ENCODE measurements at regions not wholly inside any gene's neighbourhood (a gene's known extent, or its start where the extent isn't known, plus 50 kb on each side); places are given as distances from the start of the nearest gene placed in this dataset.

DNA sequence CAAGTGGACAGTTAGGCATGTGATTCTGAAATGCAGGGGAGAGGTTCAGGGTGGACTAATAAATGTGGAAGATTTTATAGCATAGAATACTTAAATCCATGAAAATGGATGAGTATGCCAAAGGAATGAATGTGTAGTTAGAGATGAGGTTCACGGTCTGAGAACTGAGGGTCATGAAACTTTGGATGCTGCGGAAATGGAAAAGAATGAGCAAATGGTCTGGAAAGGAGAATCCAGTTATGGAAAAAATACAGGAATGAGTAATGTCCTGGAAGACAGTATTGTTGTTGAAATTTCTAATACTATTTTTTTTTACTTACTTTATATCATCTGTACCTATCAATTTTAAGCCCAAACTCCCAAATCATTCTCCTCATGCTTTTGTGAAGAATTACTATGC lies 2369.4 kb downstream of the MAT2B start:
- CTCF ChIA-PET: interaction anchor here (0.7 kb wide), 1 partner anchor 1678 kb away, joined by 4 read pairs; no protein-coding TSS in a partner anchor
- Mint-ChIP-seq H3K4me1 (ENCODE audit: insufficient read depth, unreplicated experiment) (no peaks in the 10 kb centered on the region), H3K27me3 (ENCODE audit: insufficient read depth, unreplicated experiment) (no peaks in the 10 kb centered on the region), H3K9me3 (ENCODE audit: unreplicated experiment) (no peaks in the 10 kb centered on the region), H3K4me3 (ENCODE audit: unreplicated experiment) (no peak overlapping the region), H3K27ac (ENCODE audit: low read depth, unreplicated experiment) (no peak overlapping the region), H3K36me3 (ENCODE audit: insufficient read depth, unreplicated experiment) (no peaks in the 10 kb centered on the region)
- TF ChIP-seq, protein P1, sequence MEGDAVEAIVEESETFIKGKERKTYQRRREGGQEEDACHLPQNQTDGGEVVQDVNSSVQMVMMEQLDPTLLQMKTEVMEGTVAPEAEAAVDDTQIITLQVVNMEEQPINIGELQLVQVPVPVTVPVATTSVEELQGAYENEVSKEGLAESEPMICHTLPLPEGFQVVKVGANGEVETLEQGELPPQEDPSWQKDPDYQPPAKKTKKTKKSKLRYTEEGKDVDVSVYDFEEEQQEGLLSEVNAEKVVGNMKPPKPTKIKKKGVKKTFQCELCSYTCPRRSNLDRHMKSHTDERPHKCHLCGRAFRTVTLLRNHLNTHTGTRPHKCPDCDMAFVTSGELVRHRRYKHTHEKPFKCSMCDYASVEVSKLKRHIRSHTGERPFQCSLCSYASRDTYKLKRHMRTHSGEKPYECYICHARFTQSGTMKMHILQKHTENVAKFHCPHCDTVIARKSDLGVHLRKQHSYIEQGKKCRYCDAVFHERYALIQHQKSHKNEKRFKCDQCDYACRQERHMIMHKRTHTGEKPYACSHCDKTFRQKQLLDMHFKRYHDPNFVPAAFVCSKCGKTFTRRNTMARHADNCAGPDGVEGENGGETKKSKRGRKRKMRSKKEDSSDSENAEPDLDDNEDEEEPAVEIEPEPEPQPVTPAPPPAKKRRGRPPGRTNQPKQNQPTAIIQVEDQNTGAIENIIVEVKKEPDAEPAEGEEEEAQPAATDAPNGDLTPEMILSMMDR (IDR thresholded peaks at IDR 0.05; ENCODE audit: unreplicated experiment): no peak
- POLR2A ChIA-PET: no interaction called here
- no peak for DNase-seq (ENCODE audit: unreplicated experiment)
- no TSS peak for BruUV-seq (replicated peaks)
- intact Hi-C loops (cut with micrococcal nuclease): no loop called here

DNA sequence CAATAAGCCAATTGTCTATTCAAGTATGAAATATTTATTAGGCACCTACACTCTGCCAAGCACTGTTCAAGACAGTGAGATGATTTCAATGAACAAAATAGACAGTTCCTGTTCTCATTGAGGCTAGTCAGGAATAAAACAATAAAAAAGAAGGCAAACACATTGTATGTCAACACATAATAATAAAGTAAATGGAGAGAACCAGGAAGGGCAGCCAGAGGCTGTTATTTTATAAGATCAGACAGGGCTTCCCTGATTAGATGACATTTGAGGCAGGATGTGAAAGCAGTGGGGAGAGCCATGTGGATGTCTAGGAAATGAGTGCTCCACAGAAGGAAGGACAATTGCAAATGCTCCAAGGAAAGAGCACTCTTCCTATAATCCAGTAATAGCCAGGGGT lies 2371.1 kb downstream of the MAT2B start:
- no TSS peak for BruUV-seq (replicated peaks)
- no peaks in the 10 kb centered on the region for H3K27me3 Mint-ChIP-seq (ENCODE audit: insufficient read depth, unreplicated experiment)
- ChIA-PET CTCF (no interaction called here), POLR2A (no interaction called here)
- intact Hi-C loops (cut with micrococcal nuclease): no loop called here
- H3K9me3 Mint-ChIP-seq (ENCODE audit: unreplicated experiment): no peaks in the 10 kb centered on the region
- no peak overlapping the region for H3K4me3 Mint-ChIP-seq (ENCODE audit: unreplicated experiment)
- no peaks in the 10 kb centered on the region for H3K4me1 Mint-ChIP-seq (ENCODE audit: insufficient read depth, unreplicated experiment)
- TF ChIP-seq, protein P1 (IDR thresholded peaks at IDR 0.05; ENCODE audit: unreplicated experiment): no peak
- H3K27ac Mint-ChIP-seq (ENCODE audit: low read depth, unreplicated experiment): no peak overlapping the region
- DNase-seq (ENCODE audit: unreplicated experiment): no peak
- H3K36me3 Mint-ChIP-seq (ENCODE audit: insufficient read depth, unreplicated experiment): no peaks in the 10 kb centered on the region

DNA sequence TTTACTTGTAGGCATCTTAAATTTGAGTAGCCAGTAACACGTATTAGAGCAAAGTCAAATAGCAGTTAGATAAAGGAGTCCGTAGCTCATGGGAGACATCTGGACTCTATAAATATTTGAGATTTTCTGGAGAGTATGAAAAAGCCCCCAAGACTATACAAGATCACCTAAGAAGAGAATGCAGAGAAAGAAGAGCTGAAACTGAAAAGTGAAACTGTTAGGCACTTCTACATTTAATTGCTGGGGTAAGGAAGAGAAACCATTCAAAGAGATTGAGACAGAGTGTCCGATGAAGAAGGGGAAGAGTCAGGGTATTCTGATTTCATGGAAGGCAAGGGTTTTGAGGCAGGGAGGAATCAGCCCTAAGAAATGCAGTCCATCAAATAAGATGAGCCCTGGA lies 2372.1 kb downstream of the MAT2B start:
- no peak overlapping the region for H3K27ac Mint-ChIP-seq (ENCODE audit: low read depth, unreplicated experiment)
- DNase-seq (ENCODE audit: unreplicated experiment): no peak
- POLR2A ChIA-PET: no interaction called here
- CTCF ChIA-PET: no interaction called here
- no peaks in the 10 kb centered on the region for H3K9me3 Mint-ChIP-seq (ENCODE audit: unreplicated experiment)
- no peaks in the 10 kb centered on the region for H3K4me1 Mint-ChIP-seq (ENCODE audit: insufficient read depth, unreplicated experiment)
- intact Hi-C loops (cut with micrococcal nuclease): no loop called here
- BruUV-seq (replicated peaks): no TSS peak
- H3K36me3 Mint-ChIP-seq (ENCODE audit: insufficient read depth, unreplicated experiment): no peaks in the 10 kb centered on the region
- no peaks in the 10 kb centered on the region for H3K27me3 Mint-ChIP-seq (ENCODE audit: insufficient read depth, unreplicated experiment)
- TF ChIP-seq, protein P1 (IDR thresholded peaks at IDR 0.05; ENCODE audit: unreplicated experiment): no peak
- no peak overlapping the region for H3K4me3 Mint-ChIP-seq (ENCODE audit: unreplicated experiment)

DNA sequence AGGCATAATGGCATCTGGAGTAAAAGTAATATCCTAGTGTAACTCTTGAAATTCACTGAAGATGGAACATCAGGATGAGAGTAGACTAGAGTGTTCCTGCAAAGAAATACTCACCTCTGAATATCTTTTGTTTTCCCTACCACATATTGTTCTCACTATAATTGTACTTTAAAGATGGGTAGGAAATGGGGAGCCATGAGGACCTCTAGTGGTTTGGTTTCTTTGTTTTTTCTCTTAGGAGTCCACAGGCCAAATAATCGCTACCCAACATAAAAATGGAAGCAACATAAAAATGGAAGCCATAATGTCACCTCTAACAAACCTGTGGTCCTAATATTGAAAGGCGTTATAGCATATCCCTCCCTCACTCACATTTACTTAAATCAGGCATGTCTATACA lies 2375.8 kb downstream of the MAT2B start:
- Mint-ChIP-seq H3K27me3 (ENCODE audit: insufficient read depth, unreplicated experiment) (no peaks in the 10 kb centered on the region), H3K4me3 (ENCODE audit: unreplicated experiment) (no peak overlapping the region), H3K9me3 (ENCODE audit: unreplicated experiment) (peaks cover 7% of the 10 kb centered on the region), H3K36me3 (ENCODE audit: insufficient read depth, unreplicated experiment) (no peaks in the 10 kb centered on the region), H3K4me1 (ENCODE audit: insufficient read depth, unreplicated experiment) (no peaks in the 10 kb centered on the region), H3K27ac (ENCODE audit: low read depth, unreplicated experiment) (no peak overlapping the region)
- TF ChIP-seq, protein P1 (IDR thresholded peaks at IDR 0.05; ENCODE audit: unreplicated experiment): peak; percentile 31
- peak; percentile 54 for DNase-seq (ENCODE audit: unreplicated experiment)
- no TSS peak for BruUV-seq (replicated peaks)
- POLR2A ChIA-PET: no interaction called here
- intact Hi-C loops (cut with micrococcal nuclease): loop anchor here (1.0 kb wide), 1 partner anchor 251 kb away; no protein-coding TSS in a partner anchor
- CTCF ChIA-PET: interaction anchor here (0.6 to 1.3 kb wide), 5 partner anchors 240 to 614 kb away, joined by 3 to 19 read pairs (median 4); no protein-coding TSS in a partner anchor

Measured in MCF 10A (cell line).